GM23338 (cell line): ENCODE measurements at regions not wholly inside any gene's neighbourhood (a gene's known extent, or its start where the extent isn't known, plus 50 kb on each side); places are given as distances from the start of the nearest gene placed in this dataset.

Source experiments
- ATAC-seq: fragments of 200-7000 bp; cut with Tn5 transposase; 3 replicates; pipeline ENCODE4 v1.9.1; 2020
- DNase-seq: peaks from one replicate; pipeline ENCODE4 v3.0.0-alpha.2; 2015; ENCODE audit warnings: low spot score
- H2AFZ ChIP-seq: fragments of 200-600 bp; sonication (generic); 2 replicates; pipeline ENCODE4 v1.8.0; 2016; ENCODE audit warnings: antibody characterized with exemption, mild to moderate bottlenecking, moderate library complexity
- H3F3A ChIP-seq: fragments of 200-600 bp; sonication (generic); replicated peaks from 2 replicates; pipeline ENCODE4 v1.8.0; 2017; ENCODE audit warnings: antibody characterized with exemption, mixed run types, low read depth
- H3K27ac ChIP-seq: fragments of 200-600 bp; sonication (generic); 2 replicates; pipeline ENCODE4 v1.6.1; 2016; ENCODE audit warnings: low read depth
- H3K27me3 ChIP-seq: fragments of 200-600 bp; sonication (generic); 2 replicates; pipeline ENCODE4 v1.8.0; 2016; ENCODE audit warnings: mild to moderate bottlenecking, mixed run types, moderate library complexity; ENCODE audit not compliant: insufficient read depth
- H3K36me3 ChIP-seq: fragments of 200-600 bp; sonication (generic); 2 replicates; pipeline ENCODE4 v1.8.0; 2016; ENCODE audit warnings: mild to moderate bottlenecking; ENCODE audit not compliant: insufficient read depth
- H3K4me1 ChIP-seq: fragments of 200-600 bp; sonication (generic); 2 replicates; pipeline ENCODE4 v1.8.0; 2016; ENCODE audit warnings: mild to moderate bottlenecking, moderate library complexity; ENCODE audit not compliant: insufficient read depth
- H3K4me2 ChIP-seq: fragments of 200-600 bp; sonication (generic); 2 replicates; pipeline ENCODE4 v1.7.1; 2017; ENCODE audit warnings: mixed run types
- H3K4me3 ChIP-seq: fragments of 200-600 bp; sonication (generic); 2 replicates; pipeline ENCODE4 v1.6.1; 2016; ENCODE audit warnings: mixed run types
- H3K79me2 ChIP-seq: fragments of 200-600 bp; sonication (generic); replicated peaks from 2 replicates; pipeline ENCODE4 v1.8.0; 2017; ENCODE audit warnings: mild to moderate bottlenecking; ENCODE audit not compliant: insufficient read depth
- H3K9me2 ChIP-seq: fragments of 200-600 bp; sonication (generic); 2 replicates; pipeline ENCODE4 v1.8.0; 2017; ENCODE audit not compliant: insufficient read depth
- H4K20me1 ChIP-seq: fragments of 200-600 bp; sonication (generic); replicated peaks from 2 replicates; pipeline ENCODE4 v1.8.0; 2017; ENCODE audit warnings: mild to moderate bottlenecking; ENCODE audit not compliant: insufficient read depth
- H3K27ac Mint-ChIP-seq: 2 replicates; pipeline ENCODE4 v1.8.0; 2020; ENCODE audit warnings: inconsistent platforms, mild to moderate bottlenecking, moderate library complexity, mixed read lengths
- H3K27me3 Mint-ChIP-seq: 3 replicates; pipeline ENCODE4 v1.8.0; 2022; ENCODE audit warnings: low read depth, mild to moderate bottlenecking, moderate library complexity, mixed read lengths, inconsistent platforms; ENCODE audit not compliant: insufficient read depth, poor library complexity
- H3K36me3 Mint-ChIP-seq: 3 replicates; pipeline ENCODE4 v1.8.0; 2021; ENCODE audit warnings: low read depth, mild to moderate bottlenecking, inconsistent platforms, moderate library complexity, mixed read lengths
- H3K4me1 Mint-ChIP-seq: 3 replicates; pipeline ENCODE4 v1.8.0; 2020; ENCODE audit warnings: mild to moderate bottlenecking, inconsistent platforms, mixed read lengths
- H3K4me3 Mint-ChIP-seq: 3 replicates; pipeline ENCODE4 v1.8.0; 2021; ENCODE audit warnings: moderate library complexity, mild to moderate bottlenecking, inconsistent platforms, mixed read lengths
- H3K9me3 Mint-ChIP-seq: 3 replicates; pipeline ENCODE4 v1.8.0; 2020; ENCODE audit warnings: moderate library complexity, mild to moderate bottlenecking, inconsistent platforms, mixed read lengths
- CREB1 ChIP-seq: fragments of 250-450 bp; sonication (Bioruptor Pico); IDR thresholded peaks from 2 replicates; pipeline ENCODE4 v1.5.0; 2020; ENCODE audit warnings: low read depth, mild to moderate bottlenecking, moderate library complexity
- CTCF ChIP-seq, 2 experiments: fragments of 200-600 bp in 1 of 2; sonication (generic) in 1 of 2; conservative IDR thresholded peaks; 2 replicates each; pipeline versions ENCODE4 v1.5.1 to v1.6.1; 2016 to 2017; ENCODE audit warnings: antibody characterized with exemption in 2 of 2, low read depth in 2 of 2, mild to moderate bottlenecking in 2 of 2, moderate library complexity in 1 of 2
- ETS1 ChIP-seq: IDR thresholded peaks from 2 replicates; pipeline ENCODE4 v1.6.1; 2016; ENCODE audit warnings: antibody characterized with exemption
- EZH2 ChIP-seq: fragments of 200-600 bp; sonication (generic); IDR thresholded peaks from one replicate; pipeline ENCODE4 v1.8.0; 2017; ENCODE audit warnings: antibody characterized with exemption, mild to moderate bottlenecking, low read depth; ENCODE audit not compliant: unreplicated experiment
- EZH2phosphoT487 ChIP-seq: fragments of 200-600 bp; sonication (generic); IDR thresholded peaks from one replicate; pipeline ENCODE4 v1.8.1; 2018; ENCODE audit warnings: antibody characterized with exemption; ENCODE audit not compliant: unreplicated experiment
- JUNB ChIP-seq: IDR thresholded peaks from one replicate; pipeline ENCODE4 v1.6.1; 2016; ENCODE audit warnings: antibody characterized with exemption; ENCODE audit not compliant: unreplicated experiment
- NANOG ChIP-seq: IDR thresholded peaks from 2 replicates; pipeline ENCODE4 v1.6.1; 2016; ENCODE audit warnings: antibody characterized with exemption, borderline replicate concordance
- POLR2AphosphoS5 ChIP-seq: IDR thresholded peaks from 2 replicates; pipeline ENCODE4 v1.6.1; 2016; ENCODE audit warnings: antibody characterized with exemption, low read depth
- REST ChIP-seq: IDR thresholded peaks from one replicate; pipeline ENCODE4 v1.6.1; 2018; ENCODE audit warnings: antibody characterized with exemption; ENCODE audit not compliant: unreplicated experiment
- STAT1 ChIP-seq: IDR thresholded peaks from one replicate; pipeline ENCODE4 v1.6.1; 2016; ENCODE audit warnings: antibody characterized with exemption; ENCODE audit not compliant: unreplicated experiment
- ZNF114 ChIP-seq: fragments of 250-450 bp; sonication (Bioruptor Pico); IDR thresholded peaks from 2 replicates; pipeline ENCODE4 v1.5.0; 2020; ENCODE audit warnings: mild to moderate bottlenecking, moderate library complexity
- ZNF331 ChIP-seq: fragments of 250-450 bp; sonication (Bioruptor Pico); IDR thresholded peaks from 2 replicates; pipeline ENCODE4 v1.5.0; 2020; ENCODE audit warnings: low read depth, mild to moderate bottlenecking, moderate library complexity

GRCh38 chr3:132847849-132848625 lies 125.8 kb upstream of the NPHP3 start:
- ATAC-seq (no peak), DNase-seq (no peak)
- Mint-ChIP-seq H3K27me3 (peaks cover 1% of the 10 kb centered on the region), H3K4me3 (no peak overlapping the region), H3K9me3 (peaks cover 4% of the 10 kb centered on the region; the same call in 2 of the 3 replicates), H3K27ac (no peak overlapping the region), H3K4me1 (peaks cover 15% of the 10 kb centered on the region), H3K36me3 (no peaks in the 10 kb centered on the region)
- H2AFZ ChIP-seq: no peak overlapping the region
- no peaks in the 10 kb centered on the region for H3K9me2 ChIP-seq
- TF ChIP-seq JUNB: no peak
- no peak for TF ChIP-seq REST
- TF ChIP-seq ETS1: no peak
- TF ChIP-seq ZNF114 (CRISPR knock-in tag): no peak
- TF ChIP-seq POLR2AphosphoS5: no peak
- no peak for TF ChIP-seq ZNF331 (CRISPR knock-in tag)
- TF ChIP-seq CTCF (conservative IDR thresholded peaks at IDR 0.05; ENCODE audit: low read depth in 2 of 2): no peak
- no peak for TF ChIP-seq STAT1
- no peak for TF ChIP-seq NANOG
- TF ChIP-seq EZH2: no peak
- no peak for TF ChIP-seq EZH2phosphoT487
- TF ChIP-seq CREB1 (CRISPR knock-in tag): no peak
- H3K4me1 ChIP-seq: peaks cover 9% of the 10 kb centered on the region; the same call in 1 of the 2 replicates
- H3K27me3 ChIP-seq: no peaks in the 10 kb centered on the region
- no peaks in the 10 kb centered on the region for H3K79me2 ChIP-seq
- H4K20me1 ChIP-seq: no peaks in the 10 kb centered on the region
- H3K4me3 ChIP-seq: no peak overlapping the region
- H3K27ac ChIP-seq: no peak overlapping the region
- H3F3A ChIP-seq: no peaks in the 10 kb centered on the region
- no peaks in the 10 kb centered on the region for H3K36me3 ChIP-seq
- no peak overlapping the region for H3K4me2 ChIP-seq
